ENCODE measurements at regions not wholly inside any gene's neighbourhood (a gene's known extent, or its start where the extent isn't known, plus 50 kb on each side); places are given as distances from the start of the nearest gene placed in this dataset.

DNA sequence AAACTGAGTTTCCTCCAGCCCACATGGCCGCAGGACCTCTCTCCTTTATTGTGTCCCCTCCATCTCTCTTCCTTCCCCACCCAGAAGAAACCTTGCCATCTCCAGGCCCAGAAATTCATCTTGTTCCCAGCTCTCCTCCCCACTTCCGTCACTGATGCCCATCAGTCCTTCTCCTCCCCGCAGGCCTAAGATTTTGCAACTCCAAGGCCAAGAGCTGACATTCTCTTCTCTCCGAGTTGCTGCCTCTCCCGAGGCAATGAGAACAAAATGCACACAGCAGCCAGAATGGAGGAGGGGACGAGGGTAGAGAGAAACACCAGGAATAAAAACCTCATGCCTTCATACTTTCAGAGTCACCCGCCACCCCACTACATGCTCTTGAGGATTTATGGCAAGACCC, 526.5 kb upstream of the PROK2 start:
- no peak for DNase-seq

DNA sequence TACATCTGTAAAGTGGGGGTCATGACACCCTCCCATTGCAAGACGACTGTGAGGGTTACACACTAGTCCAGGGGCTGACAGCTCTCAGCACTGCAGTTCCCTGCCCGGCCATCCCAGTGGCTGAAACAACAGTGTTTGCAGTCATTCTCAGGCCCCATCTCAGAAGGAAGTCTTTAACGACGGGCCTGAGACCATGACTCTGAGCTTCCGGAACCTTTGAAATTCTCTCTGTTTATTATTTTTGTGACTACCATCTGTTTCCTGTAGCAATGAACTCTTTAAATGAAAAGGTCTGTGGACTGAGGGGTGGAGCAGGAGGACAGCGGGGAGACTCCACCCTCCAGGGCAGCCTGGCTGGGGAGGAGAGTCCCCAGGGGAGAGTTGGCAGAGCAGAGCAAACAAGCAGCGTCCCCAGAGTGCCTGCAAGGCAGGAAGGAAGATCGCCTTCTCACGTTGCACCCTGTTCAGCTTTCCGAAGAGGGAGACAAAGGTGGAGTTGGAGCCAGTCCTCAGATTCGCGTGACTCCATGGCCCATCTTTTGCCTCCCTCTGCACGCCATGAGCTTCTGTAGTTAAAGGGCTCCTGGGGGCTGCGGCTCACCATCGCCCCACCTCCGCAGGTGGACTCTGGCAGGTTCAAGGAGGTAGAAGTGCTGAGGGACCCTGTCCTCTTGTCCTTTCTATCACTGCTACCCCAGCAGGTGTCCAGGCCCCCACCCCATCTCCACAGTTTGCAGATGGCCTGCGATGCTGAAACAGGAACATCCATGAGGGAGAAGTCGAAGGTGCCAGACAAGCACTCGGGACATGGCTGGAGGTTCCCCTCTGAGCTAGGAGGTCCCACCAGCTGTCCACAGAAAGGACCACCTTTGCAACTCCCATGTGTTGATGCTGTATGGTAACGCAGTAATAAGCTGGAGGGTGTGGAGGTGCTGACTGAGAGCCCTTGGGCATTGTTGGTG, 525.8 kb upstream of the PROK2 start:
- peak; percentile 26 to 46 for DNase-seq

DNA sequence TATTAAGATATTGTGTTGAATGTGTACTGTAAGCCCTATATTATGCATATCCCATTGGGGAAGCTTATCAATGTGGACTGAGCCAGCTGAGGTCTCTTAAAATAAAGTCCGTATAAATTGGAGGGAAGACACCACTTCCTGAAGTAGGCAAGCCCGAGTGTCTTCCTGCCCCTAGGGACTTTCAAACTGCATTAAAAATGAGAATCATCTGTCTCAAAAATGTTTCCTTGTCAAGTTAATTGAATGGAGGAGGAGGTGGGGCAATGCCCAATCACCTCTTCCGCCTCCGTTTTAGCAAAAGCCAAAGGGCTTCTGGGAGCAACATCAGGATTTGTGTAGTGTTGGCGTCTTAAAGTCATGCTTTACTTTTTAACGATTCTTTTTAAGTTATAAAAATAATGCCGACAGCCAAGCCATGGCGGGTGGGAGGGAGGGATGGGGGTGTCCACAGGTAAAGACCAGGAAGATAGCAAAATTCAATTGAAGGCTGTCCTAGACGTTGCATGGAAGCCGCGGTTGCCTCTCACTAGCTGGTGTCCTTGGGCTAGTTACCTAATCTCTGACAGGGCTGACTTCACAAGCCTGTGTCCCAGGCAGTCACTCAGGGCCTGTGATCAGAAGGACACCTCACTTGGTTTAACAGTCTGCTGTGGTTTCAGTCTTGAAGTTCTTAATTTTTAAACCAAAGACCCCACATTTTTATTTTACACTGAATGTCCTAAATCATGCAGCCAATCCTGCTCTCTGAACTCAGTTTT, 524.9 kb upstream of the PROK2 start:
- DNase-seq, result no peak

DNA sequence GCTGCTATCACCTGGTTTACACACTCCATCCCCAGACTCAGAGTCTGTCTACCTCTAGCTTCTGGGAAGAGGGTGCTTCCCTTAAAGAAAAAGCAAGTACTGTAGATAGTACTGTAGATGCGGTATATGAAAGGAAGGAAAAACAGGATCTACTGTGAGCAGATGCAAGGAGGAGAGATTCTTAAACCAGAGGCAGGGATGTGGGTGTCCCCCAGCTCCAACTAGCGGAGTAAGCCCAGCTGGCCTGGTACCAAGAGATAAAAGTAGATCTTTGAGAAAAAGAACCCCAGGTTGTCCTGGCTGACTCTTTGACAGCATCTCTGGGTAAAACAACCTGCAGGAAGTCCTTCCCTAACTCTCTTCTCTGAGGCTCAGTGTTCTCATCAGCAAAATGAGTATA, 523.7 kb upstream of the PROK2 start:
- DNase-seq, result no peak

DNA sequence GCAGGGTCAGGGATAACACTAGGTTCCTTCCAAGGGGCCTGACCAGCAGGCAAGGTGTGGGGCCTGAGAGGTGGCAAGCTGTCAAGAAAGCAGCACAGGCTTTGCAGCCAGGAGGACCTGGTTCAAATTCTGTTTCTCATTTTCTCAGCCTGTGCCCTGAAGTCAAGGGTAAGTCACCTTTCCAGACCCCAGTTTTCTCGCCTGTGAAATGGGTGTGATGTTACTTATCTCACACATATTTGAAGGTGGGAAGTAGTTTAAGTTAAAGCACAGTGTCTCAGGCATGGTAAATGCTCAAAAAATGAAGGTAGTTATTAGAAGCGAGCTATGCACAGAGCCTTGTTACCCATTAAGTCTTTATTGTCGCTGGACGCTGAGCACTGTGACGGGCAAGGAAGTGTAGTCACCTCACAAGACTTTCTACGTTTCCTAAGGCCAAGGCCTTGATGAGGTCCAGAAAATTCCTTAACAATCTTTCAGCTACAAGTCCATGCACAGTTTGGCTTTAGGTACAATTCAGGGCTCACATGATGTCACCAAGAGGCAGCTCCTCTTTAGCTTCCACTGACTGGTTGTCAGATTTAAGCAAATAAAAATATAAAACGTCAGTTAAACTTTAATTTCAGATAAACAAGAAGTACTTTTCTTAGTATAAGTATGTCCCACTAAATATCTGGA, 522.6 kb upstream of the PROK2 start:
- DNase-seq, result no peak

DNA sequence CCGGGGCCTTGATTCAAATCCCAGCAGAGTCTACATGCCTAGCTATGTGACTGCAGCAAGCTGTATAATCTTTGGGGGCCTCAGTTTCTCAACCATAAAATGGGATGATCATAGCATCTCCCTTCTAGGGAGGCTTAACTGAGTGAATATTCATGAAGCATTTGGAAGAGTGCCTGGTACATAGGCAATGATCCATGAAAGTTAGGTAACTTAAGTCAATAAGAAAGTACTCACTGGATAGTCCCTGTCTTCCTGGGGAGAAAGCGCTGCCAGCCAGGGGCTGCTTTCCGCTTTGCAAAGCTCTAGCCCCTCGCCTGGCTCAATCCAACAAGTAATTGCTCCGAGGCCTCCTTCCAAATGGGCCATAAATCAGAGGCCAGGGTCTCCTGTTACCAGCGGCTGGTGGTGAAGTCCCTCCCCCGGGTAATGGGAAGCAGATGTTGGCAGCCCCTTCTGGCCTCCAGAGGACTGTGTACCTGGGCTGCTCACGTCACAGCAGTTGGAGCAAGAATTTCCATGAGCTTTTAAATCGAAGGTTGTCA, 521.9 kb upstream of the PROK2 start:
- peak; percentile 86 for DNase-seq

DNA sequence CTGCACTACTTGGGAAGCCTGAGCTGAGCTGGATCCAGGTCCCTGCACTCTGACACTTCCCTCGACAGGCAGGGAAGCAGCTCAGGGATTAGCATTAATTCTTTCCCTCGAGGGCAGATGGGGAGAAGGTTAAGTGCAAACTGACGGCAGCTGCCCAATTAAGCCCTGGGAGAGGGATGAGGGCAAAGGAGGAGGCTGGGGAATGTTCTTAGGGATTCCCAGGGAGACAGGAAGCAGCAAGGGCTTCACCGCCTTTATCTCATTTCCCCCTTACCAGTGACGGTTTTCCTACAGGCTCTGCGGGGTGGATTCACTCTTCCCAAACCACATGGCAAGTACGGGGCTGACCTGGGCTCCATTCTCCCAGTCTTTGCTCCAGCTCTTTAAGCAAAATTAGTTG, 519.0 kb upstream of the PROK2 start:
- DNase-seq, result peak; percentile 44 to 46

DNA sequence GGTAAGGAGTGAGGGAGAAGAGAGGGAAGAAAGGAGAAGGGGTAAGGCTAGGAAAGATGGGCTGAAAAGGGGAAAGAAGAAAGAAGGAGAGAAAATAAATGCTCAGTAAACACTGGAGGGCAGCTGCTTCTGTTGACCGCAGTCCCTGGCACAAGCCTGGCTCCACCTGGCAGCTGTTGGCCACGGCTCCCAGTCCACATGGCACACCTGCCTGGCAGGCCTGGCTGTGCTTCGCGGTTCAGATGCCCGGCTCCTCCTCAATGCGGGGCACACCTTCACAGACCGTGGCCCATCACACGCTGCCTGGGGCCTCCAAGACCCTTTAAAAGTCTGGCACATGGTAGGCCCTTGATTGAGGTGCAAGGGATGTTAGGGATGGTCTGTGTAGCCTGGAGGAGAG, 516.8 kb upstream of the PROK2 start:
- peak; percentile 45 to 78 for DNase-seq

DNA sequence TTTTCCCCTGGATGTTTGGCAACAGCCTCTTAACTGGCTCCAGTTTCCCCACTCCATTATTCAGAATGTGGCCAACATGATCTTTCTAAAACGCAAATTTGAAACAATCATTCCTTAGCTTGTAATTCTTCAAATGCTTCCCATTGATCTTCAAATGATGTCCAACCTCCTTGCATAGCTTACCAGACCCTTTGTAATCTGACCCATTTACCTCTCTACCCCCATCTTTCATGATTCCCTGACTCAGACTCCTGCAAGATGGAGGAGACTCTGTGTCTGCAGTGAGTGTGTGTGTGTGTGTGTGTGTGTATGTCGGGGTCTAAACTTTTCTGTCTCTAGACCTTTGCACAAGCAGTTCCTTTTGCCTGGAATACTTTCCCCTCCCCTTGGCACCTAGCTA, 515.7 kb upstream of the PROK2 start:
- DNase-seq, result no peak

DNA sequence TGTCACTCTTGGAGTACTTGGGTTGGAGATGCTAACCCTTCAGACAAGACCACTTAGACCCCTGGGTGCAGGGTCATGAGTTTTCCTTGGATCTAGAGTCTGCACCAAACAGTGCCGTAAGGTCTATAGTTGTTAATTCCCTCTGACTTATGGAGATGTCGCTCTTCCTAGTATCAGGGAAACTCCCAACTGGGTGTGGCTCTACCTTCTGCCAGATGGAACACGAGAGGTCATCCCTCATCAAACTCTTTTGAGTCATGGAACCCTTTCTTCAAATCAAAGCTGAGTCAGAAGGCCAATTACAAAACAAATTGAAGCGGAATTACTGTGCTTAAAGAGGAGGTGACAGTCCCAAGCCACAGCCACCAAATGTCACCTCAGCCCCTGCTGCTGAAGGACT, 514.9 kb upstream of the PROK2 start:
- no peak for DNase-seq

DNA sequence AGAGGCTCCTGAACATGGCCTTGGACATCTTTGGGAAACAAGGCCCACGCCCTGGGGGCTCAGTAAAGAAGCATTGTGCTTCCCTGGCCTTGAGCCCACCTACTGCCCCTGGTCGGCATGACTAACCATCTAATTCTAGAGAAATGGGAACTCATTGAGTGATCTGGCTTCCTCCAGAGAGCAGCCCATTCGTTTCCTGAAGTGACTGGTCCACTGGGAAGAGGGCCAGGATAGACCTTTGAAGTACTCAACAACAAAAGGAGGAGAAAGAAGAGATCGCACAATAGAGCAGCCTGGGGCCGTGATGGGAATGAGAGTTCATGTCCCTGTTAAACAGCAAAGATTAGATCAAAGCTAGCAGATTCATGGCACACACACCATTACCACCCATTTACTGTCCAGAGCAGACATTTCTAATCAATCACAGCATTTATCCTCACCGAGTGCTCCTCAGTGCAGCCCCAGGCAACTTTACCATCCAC, 514.4 kb upstream of the PROK2 start:
- no peak for DNase-seq

DNA sequence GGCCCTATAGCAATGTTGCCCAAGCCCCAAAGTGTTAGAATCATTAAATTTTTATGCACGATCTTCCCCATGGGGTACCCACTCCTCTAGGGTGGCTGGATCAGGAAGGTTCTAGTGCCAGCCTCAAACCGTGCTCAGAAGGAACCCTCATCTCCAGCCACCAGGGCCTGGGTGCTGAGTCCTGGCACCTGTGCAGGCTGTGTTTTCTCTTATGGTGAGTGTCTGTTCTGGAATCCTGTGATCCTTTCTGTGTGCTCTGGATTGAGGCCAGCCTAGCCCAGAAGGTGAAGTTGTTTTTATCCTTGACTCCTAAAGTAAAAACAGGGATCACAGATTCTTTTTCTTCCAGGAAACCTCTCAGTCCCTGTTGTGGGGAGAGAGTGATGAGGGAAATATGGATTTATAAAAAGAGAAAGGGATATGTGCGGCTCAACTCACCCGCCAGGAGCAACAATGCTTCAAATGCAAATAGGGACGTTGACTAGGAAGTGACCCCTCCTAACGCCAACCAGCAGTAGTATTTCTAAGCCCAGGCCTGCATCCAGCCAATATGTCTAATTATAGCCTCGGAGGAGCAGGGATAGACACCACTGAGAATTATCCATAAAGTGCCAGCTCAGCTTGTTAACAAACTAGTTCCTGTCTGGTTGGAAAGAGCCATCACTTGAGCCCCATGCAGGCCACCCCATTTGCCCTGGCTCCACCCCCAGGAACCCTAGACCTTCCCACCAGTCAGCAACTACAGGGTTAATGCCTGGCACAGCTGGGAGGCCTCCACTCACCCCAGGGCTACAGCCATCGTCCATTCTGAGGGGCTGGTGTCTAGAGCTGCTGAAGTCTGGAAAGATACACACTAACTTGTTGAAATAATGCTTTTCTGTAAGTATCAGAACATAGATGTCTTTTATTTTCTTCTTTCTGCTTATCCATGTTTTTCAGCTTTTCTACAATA, 513.5 kb upstream of the PROK2 start:
- DNase-seq, result no peak

DNA sequence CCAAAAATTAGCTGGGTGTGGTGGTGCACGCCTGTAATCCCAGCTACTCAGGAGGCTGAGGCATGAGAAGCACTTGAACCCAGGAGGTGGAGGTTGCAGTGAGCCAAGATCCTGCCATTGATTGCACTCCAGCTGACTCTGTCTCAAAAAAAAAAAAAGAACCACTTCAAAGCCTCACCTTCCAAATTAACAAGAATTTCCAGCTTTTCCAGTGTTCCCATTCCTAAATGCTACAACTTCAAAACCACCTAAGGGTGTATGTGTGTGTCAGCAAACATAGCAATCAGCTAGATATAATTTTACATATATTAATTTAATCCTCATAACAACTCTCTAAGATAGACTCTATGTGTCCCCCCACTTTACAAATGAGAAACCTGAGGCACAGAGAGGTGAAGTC, 512.5 kb upstream of the PROK2 start:
- no peak for DNase-seq

DNA sequence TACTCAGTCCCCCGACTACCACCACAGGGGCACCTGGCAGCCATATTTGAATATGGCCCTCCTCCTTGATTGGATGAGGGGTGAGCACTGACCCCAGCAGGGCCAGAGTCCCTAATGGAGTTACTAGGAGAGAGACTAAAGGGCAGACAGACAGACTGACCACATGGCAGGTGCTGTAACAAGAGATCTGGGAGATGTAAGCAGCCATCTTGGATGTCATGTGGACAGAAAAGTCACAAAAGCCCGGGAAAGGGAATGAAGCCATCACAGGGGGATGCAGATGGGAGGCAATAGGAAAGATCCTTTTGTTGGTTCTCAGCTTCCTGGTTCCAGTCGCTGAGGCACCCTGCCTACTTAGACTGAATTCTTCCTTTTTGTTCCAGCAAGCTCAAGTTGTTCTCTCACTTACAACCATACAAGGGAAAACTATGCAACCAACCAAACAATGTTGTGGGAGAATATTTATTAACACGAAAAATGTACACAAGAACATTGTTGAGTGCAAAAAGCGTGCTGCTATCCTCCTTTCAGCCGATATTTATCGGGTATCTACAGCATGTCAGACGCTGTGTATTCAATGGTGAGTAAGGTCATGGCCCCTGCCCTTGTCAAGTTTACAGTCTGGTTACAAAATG, 511.6 kb upstream of the PROK2 start:
- no peak for DNase-seq

DNA sequence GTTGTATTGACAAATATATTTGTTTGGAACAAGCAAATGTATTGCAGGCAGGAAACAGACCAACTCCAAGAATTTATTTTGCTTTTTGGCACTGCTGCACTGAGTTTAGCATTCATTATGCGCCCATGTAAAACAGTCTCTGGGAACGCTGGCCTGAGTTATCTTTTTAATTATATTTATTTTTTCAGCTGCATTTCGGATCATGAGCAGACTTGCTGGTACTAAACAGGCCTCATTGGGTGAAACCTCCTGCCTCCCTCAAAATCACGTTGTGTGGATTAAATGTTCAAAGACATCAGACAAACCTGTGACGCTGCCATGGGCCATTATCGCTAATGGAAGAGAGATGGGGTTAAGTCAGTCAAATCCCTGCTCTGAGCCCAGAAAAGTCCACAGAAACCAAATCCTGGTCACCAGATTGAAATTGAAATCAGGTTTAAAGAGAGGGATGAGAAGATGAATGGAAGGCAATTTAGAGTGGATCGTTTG, 511.1 kb upstream of the PROK2 start:
- DNase-seq, result no peak

DNA sequence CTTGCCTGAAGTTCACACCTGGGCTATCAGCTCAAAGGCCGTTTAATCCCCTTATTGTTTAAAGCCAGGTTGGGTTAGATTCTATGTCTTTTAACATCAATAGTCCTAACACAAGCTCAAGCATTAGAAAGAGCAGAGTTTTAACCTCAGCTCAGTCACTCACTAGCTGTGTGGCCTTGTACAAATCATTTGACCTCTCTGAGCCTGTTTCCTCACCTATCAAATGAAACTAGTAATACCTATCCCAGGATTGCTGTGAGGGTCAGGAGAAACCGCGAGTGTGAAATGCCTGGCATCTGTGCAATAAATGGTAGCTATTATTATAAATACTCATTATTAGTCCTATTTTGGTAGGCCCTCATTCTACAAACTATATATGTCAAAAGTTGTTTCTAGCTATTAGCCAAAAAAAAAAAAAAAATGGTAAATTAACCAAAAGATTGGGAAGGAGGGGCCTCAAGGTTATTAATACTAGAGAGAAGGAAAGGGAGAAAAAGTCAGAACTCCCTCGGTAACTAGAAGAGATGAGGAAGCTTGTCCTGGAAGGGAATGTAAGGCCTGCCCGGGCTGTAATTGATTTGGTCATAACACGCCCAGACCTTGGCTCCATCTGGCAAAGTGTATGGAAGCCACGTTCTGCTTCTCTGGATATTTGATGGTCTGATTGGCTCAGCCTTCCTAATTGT, 510.5 kb upstream of the PROK2 start:
- no peak for DNase-seq

DNA sequence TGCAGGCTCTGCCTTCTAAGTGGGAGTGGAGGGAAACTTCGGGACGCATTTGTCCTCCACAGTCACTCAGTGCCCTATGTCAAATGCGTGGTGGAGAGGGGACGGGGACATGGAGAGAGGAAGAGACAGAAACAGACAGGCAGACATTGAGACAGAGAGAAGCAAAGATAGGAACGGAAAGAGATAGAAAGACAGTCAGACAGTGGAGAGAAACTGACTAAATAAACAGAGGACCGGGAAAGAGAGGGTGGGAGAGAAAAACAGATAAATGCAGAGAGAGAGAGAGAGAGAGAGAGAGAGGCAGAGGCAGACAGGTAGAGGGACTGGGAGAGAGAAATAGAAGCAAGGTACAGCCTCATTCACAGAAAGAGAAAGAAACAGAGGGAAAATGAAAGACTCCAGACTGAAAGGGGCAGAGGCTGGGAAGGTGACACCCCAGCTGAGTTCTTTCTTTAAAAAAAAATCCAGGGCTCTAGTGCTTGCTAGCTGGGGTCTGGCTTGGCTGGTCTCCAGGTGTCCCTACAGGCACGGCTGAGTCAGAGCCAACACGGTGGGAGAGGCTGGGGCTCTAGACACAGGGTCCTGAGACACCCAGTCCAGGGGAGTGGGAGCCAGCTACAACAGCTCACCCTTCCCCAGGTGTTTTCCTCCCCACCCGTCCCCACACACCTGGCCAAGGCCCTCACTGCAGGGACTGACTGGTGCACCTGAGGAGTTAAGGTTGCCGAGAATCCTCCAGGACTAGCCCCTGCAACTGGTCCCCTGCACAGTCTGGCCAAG, 506.1 kb upstream of the PROK2 start:
- no peak for DNase-seq

DNA sequence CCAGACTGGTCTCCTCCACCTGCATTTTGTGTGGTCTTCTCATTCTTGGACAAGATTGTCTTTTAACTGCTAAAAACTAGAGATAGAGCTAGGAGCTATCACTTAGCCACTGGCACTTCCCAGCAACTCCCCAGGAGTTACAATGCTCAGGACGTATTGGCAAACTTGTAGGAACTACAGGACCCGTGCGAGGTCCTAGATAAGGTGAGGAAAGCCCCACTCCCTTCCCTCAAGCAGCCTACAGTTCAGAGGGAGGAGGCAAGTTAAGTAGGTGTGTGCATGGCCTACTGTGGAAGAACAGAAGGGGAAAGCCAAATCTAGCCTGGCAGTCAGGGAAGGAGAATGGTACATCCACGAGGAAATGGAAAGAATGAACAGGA, 504.7 kb upstream of the PROK2 start:
- DNase-seq, result no peak

DNA sequence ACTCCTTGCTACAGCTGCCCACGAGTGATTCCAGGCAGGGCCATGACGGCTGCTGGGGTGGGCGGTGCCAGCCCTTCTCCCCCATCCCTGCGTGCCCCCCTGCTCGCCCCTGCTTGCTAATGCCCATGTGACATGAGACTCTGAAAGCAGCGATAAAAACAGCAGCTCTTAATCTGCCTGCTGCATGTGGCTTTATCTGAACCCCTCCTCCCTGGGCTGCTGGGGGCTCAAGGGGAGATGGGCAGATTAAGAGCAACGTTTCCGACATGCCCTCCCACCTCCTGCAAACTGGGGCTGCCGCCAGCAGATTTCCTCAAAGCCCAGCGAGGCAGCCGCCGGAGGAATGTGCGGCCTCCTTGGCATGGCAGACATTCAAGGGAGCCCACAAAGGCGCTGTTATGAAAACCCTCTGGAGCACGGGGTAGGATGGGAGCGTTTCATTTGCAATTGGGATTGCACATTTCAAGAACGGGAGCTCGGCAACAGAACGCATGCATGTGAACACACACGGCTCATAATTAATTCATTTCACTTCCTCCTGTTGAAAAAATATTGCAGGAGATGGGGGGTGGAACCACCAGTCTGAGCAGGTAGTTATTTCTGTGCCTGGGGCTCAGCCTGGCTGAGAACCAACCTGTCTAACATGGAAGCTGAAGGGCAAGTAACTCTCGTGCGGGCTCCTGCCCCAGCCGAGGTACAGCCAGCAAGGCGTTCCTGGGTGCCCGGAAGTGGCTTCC, 504.2 kb upstream of the PROK2 start:
- no peak for DNase-seq

Measured in SHP77 (cell line).